ENCODE measurements at regions not wholly inside any gene's neighbourhood (a gene's known extent, or its start where the extent isn't known, plus 50 kb on each side); places are given as distances from the start of the nearest gene placed in this dataset.
"Not testable (repeated sequence)": the region's sequence is repeated elsewhere in the genome, so short reads cannot be mapped to it uniquely, and the experiment has no call there.

GRCh38 chr3:107942244-107942643 is 148.6 kb downstream of the CD47 start:
- no peak for DNase-seq (ENCODE audit: low read depth)

- no peak for DNase-seq (ENCODE audit: low read depth)
These were observed 151.0 kb downstream of the CD47 start for GRCh38 chr3:107939691-107940442.

- DNase-seq (ENCODE audit: low read depth): no peak
These were observed 152.7 kb downstream of the CD47 start for GRCh38 chr3:107938143-107938542.

GRCh38 chr3:107934808-107935207 is 156.0 kb downstream of the CD47 start:
- DNase-seq (ENCODE audit: low read depth): no peak

GRCh38 chr3:107933450-107933849 is 157.4 kb downstream of the CD47 start:
- no peak for DNase-seq (ENCODE audit: low read depth)

- no peak for DNase-seq (ENCODE audit: low read depth)
These were observed 159.5 kb downstream of the CD47 start for GRCh38 chr3:107931326-107931725.

- DNase-seq (ENCODE audit: low read depth): no peak
These were observed 161.7 kb downstream of the CD47 start for GRCh38 chr3:107929088-107929487.

GRCh38 chr3:107928084-107928445 is 162.8 kb downstream of the CD47 start:
- DNase-seq (ENCODE audit: low read depth): no peak

- peak; percentile 47 for DNase-seq (ENCODE audit: low read depth)
These were observed 163.3 kb downstream of the CD47 start for GRCh38 chr3:107927361-107928083.

- no peak for DNase-seq (ENCODE audit: low read depth)
These were observed 165.0 kb downstream of the CD47 start for GRCh38 chr3:107925851-107926250.

GRCh38 chr3:107921038-107921437 is 169.8 kb downstream of the CD47 start:
- DNase-seq (ENCODE audit: low read depth): no peak

- no peak for DNase-seq (ENCODE audit: low read depth)
These were observed 170.3 kb downstream of the CD47 start for GRCh38 chr3:107920538-107920937.

GRCh38 chr3:107919239-107919638 is 171.6 kb downstream of the CD47 start:
- DNase-seq (ENCODE audit: low read depth): no peak

- DNase-seq (ENCODE audit: low read depth): no peak
These were observed 174.7 kb downstream of the CD47 start for GRCh38 chr3:107916171-107916570.

GRCh38 chr3:107915706-107916105 is 175.1 kb downstream of the CD47 start:
- DNase-seq (ENCODE audit: low read depth): no peak

GRCh38 chr3:107913701-107914100 is 177.1 kb downstream of the CD47 start:
- DNase-seq (ENCODE audit: low read depth): no peak

GRCh38 chr3:107911337-107912000 is 179.4 kb downstream of the CD47 start:
- DNase-seq (ENCODE audit: low read depth): no peak

- no peak for DNase-seq (ENCODE audit: low read depth)
These were observed 180.0 kb downstream of the CD47 start for GRCh38 chr3:107910713-107911259.

- DNase-seq (ENCODE audit: low read depth): not testable (repeated sequence)
These were observed 181.2 kb downstream of the CD47 start for GRCh38 chr3:107909583-107909982.

- no peak for DNase-seq (ENCODE audit: low read depth)
These were observed 182.8 kb downstream of the CD47 start for GRCh38 chr3:107907996-107908395.

GRCh38 chr3:107904536-107905066 is 186.2 kb downstream of the CD47 start:
- no peak for DNase-seq (ENCODE audit: low read depth)

- no peak for DNase-seq (ENCODE audit: low read depth)
These were observed 190.7 kb downstream of the CD47 start for GRCh38 chr3:107899990-107900651.
